ENCODE measurements at regions not wholly inside any gene's neighbourhood (a gene's known extent, or its start where the extent isn't known, plus 50 kb on each side); places are given as distances from the start of the nearest gene placed in this dataset.

DNA sequence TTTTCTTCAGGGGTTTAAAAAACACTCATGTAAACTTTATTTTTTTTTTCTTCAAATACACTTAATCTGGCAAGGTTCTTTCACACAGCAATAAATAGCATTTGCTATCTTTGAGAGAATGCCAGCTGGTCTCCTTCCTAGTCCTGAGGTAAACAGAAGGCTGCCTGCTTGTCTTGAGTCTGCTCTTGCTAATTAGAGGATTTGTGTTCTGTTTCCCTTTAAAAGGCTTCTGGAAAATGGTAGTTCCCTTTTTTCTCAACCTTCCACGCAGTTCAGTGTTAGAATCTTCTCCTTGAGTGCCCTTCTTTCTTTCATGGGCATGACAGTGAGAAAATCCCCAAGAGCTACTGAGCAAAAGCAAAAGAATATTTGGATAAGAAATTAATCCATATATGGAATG is 92.3 kb upstream of the DCN start:
- DNase-seq (ENCODE audit: extremely low read depth, insufficient read length), result no peak
- no peaks in the 10 kb centered on the region for H3K36me3 ChIP-seq (ENCODE audit: control insufficient read depth, insufficient read depth, low read length)
- no peaks in the 10 kb centered on the region for H3K27me3 ChIP-seq (replicated peaks; ENCODE audit: control insufficient read depth, insufficient read depth, low read length)
- H3K4me3 ChIP-seq (replicated peaks; ENCODE audit: low read depth, low read length), result no peak overlapping the region
- TF ChIP-seq, protein P1, sequence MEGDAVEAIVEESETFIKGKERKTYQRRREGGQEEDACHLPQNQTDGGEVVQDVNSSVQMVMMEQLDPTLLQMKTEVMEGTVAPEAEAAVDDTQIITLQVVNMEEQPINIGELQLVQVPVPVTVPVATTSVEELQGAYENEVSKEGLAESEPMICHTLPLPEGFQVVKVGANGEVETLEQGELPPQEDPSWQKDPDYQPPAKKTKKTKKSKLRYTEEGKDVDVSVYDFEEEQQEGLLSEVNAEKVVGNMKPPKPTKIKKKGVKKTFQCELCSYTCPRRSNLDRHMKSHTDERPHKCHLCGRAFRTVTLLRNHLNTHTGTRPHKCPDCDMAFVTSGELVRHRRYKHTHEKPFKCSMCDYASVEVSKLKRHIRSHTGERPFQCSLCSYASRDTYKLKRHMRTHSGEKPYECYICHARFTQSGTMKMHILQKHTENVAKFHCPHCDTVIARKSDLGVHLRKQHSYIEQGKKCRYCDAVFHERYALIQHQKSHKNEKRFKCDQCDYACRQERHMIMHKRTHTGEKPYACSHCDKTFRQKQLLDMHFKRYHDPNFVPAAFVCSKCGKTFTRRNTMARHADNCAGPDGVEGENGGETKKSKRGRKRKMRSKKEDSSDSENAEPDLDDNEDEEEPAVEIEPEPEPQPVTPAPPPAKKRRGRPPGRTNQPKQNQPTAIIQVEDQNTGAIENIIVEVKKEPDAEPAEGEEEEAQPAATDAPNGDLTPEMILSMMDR (IDR thresholded peaks at IDR 0.05; ENCODE audit: insufficient read depth, low read length, poor library complexity, severe bottlenecking), result no peak

DNA sequence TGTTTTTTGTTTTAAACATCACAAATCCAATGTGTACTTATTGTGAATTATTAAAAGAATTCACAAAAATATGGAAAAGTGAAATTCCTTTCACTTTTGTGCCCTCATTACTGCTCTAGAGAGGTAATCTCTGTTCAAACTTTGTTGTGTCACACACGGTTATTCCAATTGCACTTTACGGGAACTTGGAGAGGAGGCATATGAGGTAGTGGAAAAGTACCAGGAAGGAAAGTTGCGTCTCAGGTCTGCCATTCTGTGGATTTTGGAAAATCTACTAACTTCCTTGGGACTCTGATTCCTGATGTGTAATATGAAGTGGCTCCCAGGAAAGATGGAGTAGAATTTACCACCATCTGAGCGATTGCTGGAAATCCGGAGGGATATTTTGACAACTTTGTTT is 90.9 kb upstream of the DCN start:
- Histone ChIP-seq H3K4me3 (replicated peaks; ENCODE audit: low read depth, low read length) (no peak overlapping the region), H3K27me3 (replicated peaks; ENCODE audit: control insufficient read depth, insufficient read depth, low read length) (no peaks in the 10 kb centered on the region), H3K36me3 (ENCODE audit: control insufficient read depth, insufficient read depth, low read length) (no peaks in the 10 kb centered on the region)
- no peak for DNase-seq (ENCODE audit: extremely low read depth, insufficient read length)
- TF ChIP-seq, protein P1 (IDR thresholded peaks at IDR 0.05; ENCODE audit: insufficient read depth, low read length, poor library complexity, severe bottlenecking), result no peak

DNA sequence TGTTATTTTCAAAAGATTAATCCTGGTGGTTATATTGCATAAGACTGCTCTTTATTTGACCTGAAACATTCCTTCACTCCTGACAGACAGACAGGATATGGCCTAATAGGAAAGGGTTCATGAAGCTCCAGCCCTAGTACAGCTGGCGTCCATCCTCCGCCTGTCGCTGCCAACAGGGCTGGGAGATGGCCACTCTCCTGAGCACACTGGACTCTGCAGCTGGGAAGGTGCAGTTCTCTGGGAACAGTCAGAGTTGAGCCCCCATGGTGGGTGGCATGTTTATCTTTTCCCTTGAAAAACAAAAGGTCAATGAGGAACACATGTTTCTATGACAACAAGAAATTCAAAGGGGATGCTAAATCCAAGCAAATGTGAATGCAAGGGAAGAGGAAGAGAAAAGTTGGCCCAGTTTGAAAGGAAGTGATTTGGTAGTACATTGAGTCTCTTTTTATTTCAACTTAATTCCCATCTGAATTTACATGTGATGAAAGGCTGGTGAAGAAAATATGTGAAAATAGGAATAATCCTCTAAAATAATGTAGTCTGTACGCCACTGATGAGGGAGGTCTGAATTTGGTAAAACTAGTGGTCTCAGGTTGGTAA is 89.9 kb upstream of the DCN start:
- H3K27me3 ChIP-seq (replicated peaks; ENCODE audit: control insufficient read depth, insufficient read depth, low read length), result no peaks in the 10 kb centered on the region
- no peaks in the 10 kb centered on the region for H3K36me3 ChIP-seq (ENCODE audit: control insufficient read depth, insufficient read depth, low read length)
- TF ChIP-seq, protein P1 (IDR thresholded peaks at IDR 0.05; ENCODE audit: insufficient read depth, low read length, poor library complexity, severe bottlenecking), result no peak
- no peak for DNase-seq (ENCODE audit: extremely low read depth, insufficient read length)
- no peak overlapping the region for H3K4me3 ChIP-seq (replicated peaks; ENCODE audit: low read depth, low read length)

DNA sequence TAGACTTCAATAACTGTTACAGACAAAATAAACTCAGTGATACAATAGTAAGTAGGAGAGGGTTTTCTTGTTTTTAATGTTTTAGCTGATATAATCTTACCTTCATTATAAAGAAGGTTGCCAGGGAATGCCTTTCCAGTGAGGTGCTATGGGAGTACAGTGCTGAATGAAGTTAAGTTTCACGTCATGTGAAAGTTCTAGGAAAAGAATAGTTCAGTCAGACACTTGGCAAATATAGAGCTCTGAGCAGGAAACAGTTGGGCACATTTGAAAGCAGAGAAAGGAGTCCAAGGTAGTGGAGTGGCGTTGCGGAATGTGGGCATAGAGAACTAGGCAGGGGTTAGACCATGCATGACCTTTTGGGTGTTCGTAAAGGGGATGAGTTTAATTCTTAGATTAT is 88.6 kb upstream of the DCN start:
- no peak for DNase-seq (ENCODE audit: extremely low read depth, insufficient read length)
- TF ChIP-seq, protein P1 (IDR thresholded peaks at IDR 0.05; ENCODE audit: insufficient read depth, low read length, poor library complexity, severe bottlenecking), result no peak
- Histone ChIP-seq H3K4me3 (replicated peaks; ENCODE audit: low read depth, low read length) (no peak overlapping the region), H3K36me3 (ENCODE audit: control insufficient read depth, insufficient read depth, low read length) (no peaks in the 10 kb centered on the region), H3K27me3 (replicated peaks; ENCODE audit: control insufficient read depth, insufficient read depth, low read length) (no peaks in the 10 kb centered on the region)

DNA sequence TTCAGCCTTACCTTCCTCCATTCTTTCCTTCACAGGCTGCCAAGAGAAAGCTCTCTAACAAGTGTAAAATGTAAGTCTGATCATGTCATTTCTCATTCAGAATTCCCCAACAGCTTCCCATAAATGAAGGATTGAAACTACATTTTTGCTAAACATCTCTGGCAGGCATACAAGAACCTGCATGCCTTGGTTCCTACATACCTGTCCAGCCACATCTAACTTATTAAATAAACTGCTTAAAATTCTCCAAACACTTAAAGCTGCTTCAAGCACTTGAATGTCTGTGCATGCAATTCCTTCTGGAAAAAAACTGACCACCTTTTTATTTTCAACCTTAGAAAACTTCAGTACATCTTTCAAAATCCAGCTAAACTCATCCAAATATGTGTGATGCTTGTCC is 84.4 kb upstream of the DCN start:
- Histone ChIP-seq H3K4me3 (replicated peaks; ENCODE audit: low read depth, low read length) (no peak overlapping the region), H3K36me3 (ENCODE audit: control insufficient read depth, insufficient read depth, low read length) (no peaks in the 10 kb centered on the region), H3K27me3 (replicated peaks; ENCODE audit: control insufficient read depth, insufficient read depth, low read length) (no peaks in the 10 kb centered on the region)
- DNase-seq (ENCODE audit: extremely low read depth, insufficient read length), result no peak
- TF ChIP-seq, protein P1 (IDR thresholded peaks at IDR 0.05; ENCODE audit: insufficient read depth, low read length, poor library complexity, severe bottlenecking), result no peak

DNA sequence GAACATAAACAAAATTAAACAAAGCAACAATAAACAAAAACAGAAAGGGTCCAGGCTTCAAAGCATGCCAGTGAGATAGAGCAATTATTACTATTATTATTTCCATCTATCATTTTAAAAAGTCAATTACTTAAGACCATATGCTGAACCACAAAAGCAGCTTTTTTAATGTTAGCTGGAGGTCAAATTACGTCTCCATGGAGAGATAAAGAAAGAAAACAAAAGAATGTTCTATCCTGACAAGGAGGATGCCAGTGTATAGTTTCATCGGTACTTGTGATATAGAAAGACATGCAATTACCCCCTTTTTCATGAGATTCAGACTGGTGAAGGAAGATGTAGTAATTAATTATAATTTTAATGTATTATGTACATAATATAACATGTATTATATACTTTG is 81.6 kb upstream of the DCN start:
- no peak for DNase-seq (ENCODE audit: extremely low read depth, insufficient read length)
- no peak overlapping the region for H3K4me3 ChIP-seq (replicated peaks; ENCODE audit: low read depth, low read length)

More for the DNA sequence above, 81.6 kb upstream of the DCN start:
- no peaks in the 10 kb centered on the region for H3K27me3 ChIP-seq (replicated peaks; ENCODE audit: control insufficient read depth, insufficient read depth, low read length)
- TF ChIP-seq, protein P1 (IDR thresholded peaks at IDR 0.05; ENCODE audit: insufficient read depth, low read length, poor library complexity, severe bottlenecking), result no peak
- no peaks in the 10 kb centered on the region for H3K36me3 ChIP-seq (ENCODE audit: control insufficient read depth, insufficient read depth, low read length)

Data from GM06990 (cell line).